Tibial nerve (tissue), 4 donors: ENCODE measurements at regions not wholly inside any gene's neighbourhood (a gene's known extent, or its start where the extent isn't known, plus 50 kb on each side); places are given as distances from the start of the nearest gene placed in this dataset.

Experiments
- DNase-seq, 2 donors: peaks; one replicate each; pipeline ENCODE4 v3.0.0-alpha.2; 2019; ENCODE audit warnings: low spot score in 2 of 2
- H3K27ac ChIP-seq, 4 donors: fragments of 200-600 bp; sonication (generic) in 3 of 4; one replicate each; pipeline ENCODE4 v1.5.1; 2017 to 2019; ENCODE audit warnings: mild to moderate bottlenecking in 1 of 4
- H3K27me3 ChIP-seq, 2 donors: fragments of 200-600 bp; sonication (generic) in 1 of 2; one replicate each; pipeline versions ENCODE4 v1.5.1 to v1.6.0; 2017 to 2019
- H3K36me3 ChIP-seq, 3 donors: fragments of 200-600 bp; sonication (generic); one replicate each; pipeline ENCODE4 v1.5.1; 2018 to 2019
- H3K4me1 ChIP-seq, 4 donors: fragments of 200-600 bp; sonication (generic) in 3 of 4; one replicate each; pipeline ENCODE4 v1.5.1; 2017 to 2019
- H3K4me3 ChIP-seq, 4 donors: fragments of 200-600 bp; sonication (generic) in 3 of 4; one replicate each; pipeline ENCODE4 v1.5.1; 2017 to 2019; ENCODE audit warnings: mild to moderate bottlenecking in 1 of 4, moderate library complexity in 1 of 4
- H3K9me3 ChIP-seq, 4 donors: fragments of 200-600 bp; sonication (generic) in 3 of 4; one replicate each; pipeline ENCODE4 v1.5.1; 2017 to 2019
- CTCF ChIP-seq, 5 experiments: fragments of 200-600 bp in 3 of 5; fragments of 450-650 bp in 2 of 5; sonication (generic) in 3 of 5; IDR thresholded peaks; one replicate each; pipeline ENCODE4 v1.5.1; 2016 to 2019; ENCODE audit warnings: antibody characterized with exemption in 5 of 5, mild to moderate bottlenecking in 3 of 5, moderate library complexity in 2 of 5
- EP300 ChIP-seq, 2 donors: sonication (generic); formaldehyde crosslinking; IDR thresholded peaks; one replicate each; pipeline ENCODE4 v1.6.1; 2017; ENCODE audit warnings: antibody characterized with exemption in 2 of 2, mild to moderate bottlenecking in 1 of 2
- POLR2A ChIP-seq, 2 donors: fragments of 450-650 bp; IDR thresholded peaks; one replicate each; pipeline ENCODE4 v1.6.1; 2017; ENCODE audit warnings: antibody characterized with exemption in 2 of 2, mild to moderate bottlenecking in 2 of 2, moderate library complexity in 2 of 2
- WGBS, 2 donors: methylation state at CpG; one replicate each; pipeline ENCODE4 v1.1.5; 2018; 5-methylcytosine and 5-hydroxymethylcytosine counted together

DNA sequence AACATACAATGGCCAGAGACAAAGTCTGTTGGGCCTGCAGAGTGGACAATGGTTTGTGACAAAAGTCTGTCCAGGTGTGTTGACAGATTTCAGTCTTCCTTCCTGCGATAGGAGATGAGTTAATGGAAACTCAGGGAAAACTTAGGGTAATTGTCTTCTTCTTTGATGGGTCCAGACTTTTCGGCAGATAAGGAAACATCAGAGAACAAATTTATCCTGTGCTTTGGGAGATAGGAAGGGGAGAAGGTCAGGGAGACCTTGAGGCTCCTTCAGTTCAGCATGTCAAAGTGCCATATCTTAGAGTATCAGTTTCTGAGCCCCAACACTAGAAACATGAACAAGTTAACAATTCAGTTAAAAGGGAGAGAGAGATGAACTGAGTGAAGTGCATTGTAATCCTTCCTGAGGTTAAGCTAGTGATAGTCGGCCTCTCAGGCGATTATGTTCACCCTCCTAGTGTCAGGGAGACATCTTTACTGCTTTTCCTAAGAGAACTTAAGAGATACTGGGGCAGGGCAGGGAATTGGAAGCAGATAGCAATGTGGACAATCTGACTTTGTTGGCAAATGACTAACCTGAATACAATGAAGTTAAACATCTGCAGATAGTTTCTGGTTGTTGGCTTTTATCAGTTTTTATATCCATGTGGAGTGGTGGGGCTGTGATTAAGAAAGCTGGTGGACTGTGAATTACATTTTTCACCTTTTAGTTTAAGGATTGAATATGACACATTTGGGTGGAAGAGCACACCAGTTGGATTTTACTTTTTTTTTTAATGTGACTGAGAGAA lies 248.8 kb upstream of the FN1 start:
- 74 to 78% methylated on average over 4 of the region's 4 CpGs for WGBS, 2 donors
- no peak for TF ChIP-seq CTCF (IDR thresholded peaks at IDR 0.05)
- no peak for TF ChIP-seq EP300 (IDR thresholded peaks at IDR 0.05)
- TF ChIP-seq POLR2A (IDR thresholded peaks at IDR 0.05): no peak
- no peaks in the 10 kb centered on the region for H3K27me3 ChIP-seq
- no peaks in the 10 kb centered on the region for H3K36me3 ChIP-seq
- no peak for DNase-seq
- H3K27ac ChIP-seq: peak overlapping the region in 1 of 4 donors; percentile 60
- no peak overlapping the region for H3K4me3 ChIP-seq
- peaks cover 0 to 24% (median 3%) of the 10 kb centered on the region in 4 donors for H3K4me1 ChIP-seq
- no peaks in the 10 kb centered on the region for H3K9me3 ChIP-seq

- Histone ChIP-seq H3K27ac (no peak overlapping the region), H3K27me3 (no peaks in the 10 kb centered on the region), H3K36me3 (no peaks in the 10 kb centered on the region), H3K9me3 (no peaks in the 10 kb centered on the region), H3K4me3 (no peak overlapping the region), H3K4me1 (peaks cover 0 to 24% (median 3%) of the 10 kb centered on the region in 4 donors)
- no peak for TF ChIP-seq EP300 (IDR thresholded peaks at IDR 0.05)
- TF ChIP-seq POLR2A (IDR thresholded peaks at IDR 0.05): no peak
- TF ChIP-seq CTCF (IDR thresholded peaks at IDR 0.05): no peak
- no peak for DNase-seq
- WGBS, 2 donors: 64 to 76% methylated on average over 4 of the region's 4 CpGs
Measured at GRCh38 chr2:215683295-215683694, 247.4 kb upstream of the FN1 start.

DNA sequence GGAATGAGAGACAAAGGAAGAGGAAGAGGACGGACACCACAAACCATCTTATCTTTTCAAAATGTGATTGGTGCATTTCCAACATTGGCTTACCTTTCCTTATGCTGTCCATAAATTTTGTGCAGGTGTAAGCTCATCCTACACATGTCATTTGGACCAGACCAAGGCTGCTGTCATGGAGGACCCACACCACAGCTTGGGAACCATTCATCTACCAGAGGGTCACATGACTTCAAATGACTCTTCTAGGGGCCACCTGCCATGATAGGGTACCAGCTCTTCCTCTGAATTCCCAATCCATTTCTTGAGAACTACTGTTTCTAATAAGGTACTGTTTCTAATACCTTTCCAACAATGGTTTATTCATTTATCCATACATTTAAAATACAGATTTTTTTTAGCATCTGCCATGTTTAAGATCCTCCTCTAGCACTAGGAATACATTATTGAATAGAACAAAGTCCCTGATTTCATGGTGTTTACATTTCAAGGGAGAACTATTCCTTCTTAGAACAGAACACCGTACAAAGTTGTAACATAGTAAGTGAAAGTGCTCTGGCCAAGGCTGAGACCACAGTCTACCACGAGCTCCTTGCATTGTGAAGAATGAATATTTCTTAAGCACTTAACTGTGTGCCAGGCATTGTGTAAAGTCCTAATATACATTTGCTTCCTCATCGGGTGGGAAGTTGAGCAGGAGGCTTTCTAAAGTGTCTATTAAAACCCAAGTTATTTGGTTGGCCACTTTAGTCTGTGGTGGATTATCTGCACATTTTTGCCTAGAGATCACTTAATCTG lies 246.1 kb upstream of the FN1 start:
- peak overlapping the region in 1 of 4 donors; percentile 43 for H3K27ac ChIP-seq

GRCh38 chr2:215680605-215681598 lies 245.0 kb upstream of the FN1 start:
- DNase-seq: peak in 1 of 2 donors; percentile 47
- no peak overlapping the region for H3K4me3 ChIP-seq
- H3K4me1 ChIP-seq: peaks cover 0 to 24% (median 3%) of the 10 kb centered on the region in 4 donors
- TF ChIP-seq EP300 (IDR thresholded peaks at IDR 0.05): peak; percentile 18 to 82
- no peak for TF ChIP-seq POLR2A (IDR thresholded peaks at IDR 0.05)
- WGBS, 2 donors: 39 to 54% methylated on average over 6 of the region's 6 CpGs
- no peaks in the 10 kb centered on the region for H3K36me3 ChIP-seq
- no peaks in the 10 kb centered on the region for H3K27me3 ChIP-seq
- peak overlapping the region in 2 of 4 donors; percentile 19 to 43 for H3K27ac ChIP-seq
- H3K9me3 ChIP-seq: no peaks in the 10 kb centered on the region

More for the DNA sequence above, 246.1 kb upstream of the FN1 start:
- WGBS, 2 donors: 83% methylated on average over 4 of the region's 4 CpGs
- no peaks in the 10 kb centered on the region for H3K9me3 ChIP-seq
- H3K36me3 ChIP-seq: no peaks in the 10 kb centered on the region
- no peak overlapping the region for H3K4me3 ChIP-seq
- peaks cover 0 to 24% (median 3%) of the 10 kb centered on the region in 4 donors for H3K4me1 ChIP-seq
- DNase-seq: no peak
- TF ChIP-seq CTCF (IDR thresholded peaks at IDR 0.05) (no peak), EP300 (IDR thresholded peaks at IDR 0.05) (no peak), POLR2A (IDR thresholded peaks at IDR 0.05) (no peak)
- no peaks in the 10 kb centered on the region for H3K27me3 ChIP-seq

- no peak for TF ChIP-seq CTCF (IDR thresholded peaks at IDR 0.05)
- TF ChIP-seq EP300 (IDR thresholded peaks at IDR 0.05): no peak
- no peak for TF ChIP-seq POLR2A (IDR thresholded peaks at IDR 0.05)
- peaks cover 0 to 15% (median 3%) of the 10 kb centered on the region in 4 donors for H3K4me1 ChIP-seq
- DNase-seq: no peak
- no peaks in the 10 kb centered on the region for H3K27me3 ChIP-seq
- no peaks in the 10 kb centered on the region for H3K36me3 ChIP-seq
- H3K27ac ChIP-seq: no peak overlapping the region
- no peak overlapping the region for H3K4me3 ChIP-seq
- H3K9me3 ChIP-seq: peaks cover 0 to under 1% (median 0%) of the 10 kb centered on the region in 4 donors
Measured at GRCh38 chr2:215678094-215678493, 242.2 kb upstream of the FN1 start.
